Panc1 (cell line): ENCODE measurements at regions not wholly inside any gene's neighbourhood (a gene's known extent, or its start where the extent isn't known, plus 50 kb on each side); places are given as distances from the start of the nearest gene placed in this dataset.

Experiments used
- ATAC-seq: fragments of 200-7000 bp; cut with Tn5 transposase; 2 replicates; pipeline ENCODE4 v1.9.1; 2020; ENCODE audit warnings: mild to moderate bottlenecking, moderate library complexity
- BruUV-seq: library from RNA; stranded (reverse); fragments of 400-500 nt; replicated peaks from 2 replicates; lab custom pipeline; 2021; lab: Mats Ljungman, UMichigan
- CTCF ChIA-PET: fragments of 300-600 bp; sonication (Branson Sonifier 250); formaldehyde crosslinking; loops from one replicate; lab custom pipeline; 2022; ENCODE audit warnings: antibody characterized with exemption; lab: Charles Lee
- POLR2A ChIA-PET: fragments of 300-600 bp; sonication (Branson Sonifier 250); formaldehyde crosslinking; loops from one replicate; lab custom pipeline; 2022; ENCODE audit warnings: antibody characterized with exemption; lab: Charles Lee
- DNase-seq: peaks from one replicate; pipeline ENCODE4 v3.0.0-alpha.2; 2010; ENCODE audit warnings: low read depth, low spot score
- H3K27ac ChIP-seq: 2 replicates; pipeline ENCODE4 v1.5.1; 2011; ENCODE audit warnings: mild to moderate bottlenecking, low read length, inconsistent platforms
- H3K27me3 ChIP-seq: fragments of 200-500 bp; sonication (Bioruptor generic); 2 replicates; pipeline ENCODE4 v1.6.0; 2014; ENCODE audit warnings: low read length, inconsistent platforms; ENCODE audit not compliant: control insufficient read depth, insufficient read depth
- H3K36me3 ChIP-seq: fragments of 200-500 bp; sonication (Bioruptor generic); 2 replicates; pipeline ENCODE4 v1.5.1; 2014; ENCODE audit warnings: inconsistent platforms, mild to moderate bottlenecking, low read length, moderate library complexity; ENCODE audit not compliant: control insufficient read depth, insufficient read depth
- H3K4me1 ChIP-seq: 2 replicates; pipeline ENCODE4 v1.5.1; 2011; ENCODE audit warnings: inconsistent platforms, mild to moderate bottlenecking, low read length, moderate library complexity; ENCODE audit not compliant: control insufficient read depth, insufficient read depth
- H3K4me3 ChIP-seq, 2 experiments: 2 replicates each; pipeline ENCODE4 v1.5.1; 2011 to 2012; ENCODE audit warnings: low read depth in 2 of 2, low read length in 2 of 2, mild to moderate bottlenecking in 2 of 2, inconsistent platforms in 1 of 2, moderate library complexity in 1 of 2
- H3K9me3 ChIP-seq: fragments of 200-500 bp; sonication (Bioruptor generic); 2 replicates; pipeline ENCODE4 v1.5.1; 2014; ENCODE audit warnings: low read depth, mild to moderate bottlenecking, inconsistent platforms, low read length, moderate library complexity; ENCODE audit not compliant: control insufficient read depth, insufficient read depth
- POLR2AphosphoS5 ChIP-seq: IDR thresholded peaks from 2 replicates; pipeline ENCODE4 v1.6.1; 2012; ENCODE audit warnings: mild to moderate bottlenecking, low read depth, low read length, moderate library complexity
- SIN3A ChIP-seq: IDR thresholded peaks from 2 replicates; pipeline ENCODE4 v1.6.1; 2012; ENCODE audit warnings: low read depth, mild to moderate bottlenecking, low read length, moderate library complexity, borderline replicate concordance; ENCODE audit not compliant: insufficient read depth
- TCF7L2 ChIP-seq: IDR thresholded peaks from 2 replicates; pipeline ENCODE4 v1.6.1; 2011; ENCODE audit warnings: mild to moderate bottlenecking, low read depth, low read length, inconsistent platforms
- in situ Hi-C: cut with HindIII; loops from 2 replicates; pipeline ENCODE4 v1.10.0; 2016; ENCODE audit warnings: low sequenced_read_pairs, low pct_unique_long_range_greater_than_20kb
- intact Hi-C: fragments of 100-400 bp; cut with micrococcal nuclease; formaldehyde crosslinking; loops from one replicate; pipeline ENCODE4 v1.10.0; 2022; ENCODE audit not compliant: unreplicated experiment
- TF ChIP-seq, protein P1 (sequence below), 2 experiments: IDR thresholded peaks; 2 replicates each; pipeline ENCODE4 v1.6.1; 2011 to 2012; ENCODE audit warnings: low read depth in 2 of 2, control low read depth in 1 of 2, low read length in 1 of 2, mild to moderate bottlenecking in 1 of 2, moderate library complexity in 1 of 2; ENCODE audit not compliant: insufficient read depth in 1 of 2
- TF ChIP-seq, protein P2 (sequence below): fragments of 450-650 bp; IDR thresholded peaks from 2 replicates; pipeline ENCODE4 v1.5.1; 2017; ENCODE audit warnings: mild to moderate bottlenecking

- CTCF ChIA-PET = no interaction called here
- no peaks in the 10 kb centered on the region for H3K4me1 ChIP-seq
- intact Hi-C loops (no loop called here), in situ Hi-C loops (no loop called here)
- DNase-seq (no peak), ATAC-seq (no peak)
- no peaks in the 10 kb centered on the region for H3K9me3 ChIP-seq
- POLR2A ChIA-PET = no interaction called here
- no TSS peak for BruUV-seq
- H3K36me3 ChIP-seq = no peaks in the 10 kb centered on the region
- no peaks in the 10 kb centered on the region for H3K27me3 ChIP-seq
- H3K27ac ChIP-seq = no peak overlapping the region
- no peak overlapping the region for H3K4me3 ChIP-seq
- TF ChIP-seq POLR2AphosphoS5 (no peak), SIN3A (no peak), TCF7L2 (no peak)
- TF ChIP-seq, protein P1, sequence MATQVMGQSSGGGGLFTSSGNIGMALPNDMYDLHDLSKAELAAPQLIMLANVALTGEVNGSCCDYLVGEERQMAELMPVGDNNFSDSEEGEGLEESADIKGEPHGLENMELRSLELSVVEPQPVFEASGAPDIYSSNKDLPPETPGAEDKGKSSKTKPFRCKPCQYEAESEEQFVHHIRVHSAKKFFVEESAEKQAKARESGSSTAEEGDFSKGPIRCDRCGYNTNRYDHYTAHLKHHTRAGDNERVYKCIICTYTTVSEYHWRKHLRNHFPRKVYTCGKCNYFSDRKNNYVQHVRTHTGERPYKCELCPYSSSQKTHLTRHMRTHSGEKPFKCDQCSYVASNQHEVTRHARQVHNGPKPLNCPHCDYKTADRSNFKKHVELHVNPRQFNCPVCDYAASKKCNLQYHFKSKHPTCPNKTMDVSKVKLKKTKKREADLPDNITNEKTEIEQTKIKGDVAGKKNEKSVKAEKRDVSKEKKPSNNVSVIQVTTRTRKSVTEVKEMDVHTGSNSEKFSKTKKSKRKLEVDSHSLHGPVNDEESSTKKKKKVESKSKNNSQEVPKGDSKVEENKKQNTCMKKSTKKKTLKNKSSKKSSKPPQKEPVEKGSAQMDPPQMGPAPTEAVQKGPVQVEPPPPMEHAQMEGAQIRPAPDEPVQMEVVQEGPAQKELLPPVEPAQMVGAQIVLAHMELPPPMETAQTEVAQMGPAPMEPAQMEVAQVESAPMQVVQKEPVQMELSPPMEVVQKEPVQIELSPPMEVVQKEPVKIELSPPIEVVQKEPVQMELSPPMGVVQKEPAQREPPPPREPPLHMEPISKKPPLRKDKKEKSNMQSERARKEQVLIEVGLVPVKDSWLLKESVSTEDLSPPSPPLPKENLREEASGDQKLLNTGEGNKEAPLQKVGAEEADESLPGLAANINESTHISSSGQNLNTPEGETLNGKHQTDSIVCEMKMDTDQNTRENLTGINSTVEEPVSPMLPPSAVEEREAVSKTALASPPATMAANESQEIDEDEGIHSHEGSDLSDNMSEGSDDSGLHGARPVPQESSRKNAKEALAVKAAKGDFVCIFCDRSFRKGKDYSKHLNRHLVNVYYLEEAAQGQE (IDR thresholded peaks at IDR 0.05; ENCODE audit: insufficient read depth in 1 of 2, low read depth in 2 of 2, low read length in 1 of 2) = no peak
- TF ChIP-seq, protein P2, sequence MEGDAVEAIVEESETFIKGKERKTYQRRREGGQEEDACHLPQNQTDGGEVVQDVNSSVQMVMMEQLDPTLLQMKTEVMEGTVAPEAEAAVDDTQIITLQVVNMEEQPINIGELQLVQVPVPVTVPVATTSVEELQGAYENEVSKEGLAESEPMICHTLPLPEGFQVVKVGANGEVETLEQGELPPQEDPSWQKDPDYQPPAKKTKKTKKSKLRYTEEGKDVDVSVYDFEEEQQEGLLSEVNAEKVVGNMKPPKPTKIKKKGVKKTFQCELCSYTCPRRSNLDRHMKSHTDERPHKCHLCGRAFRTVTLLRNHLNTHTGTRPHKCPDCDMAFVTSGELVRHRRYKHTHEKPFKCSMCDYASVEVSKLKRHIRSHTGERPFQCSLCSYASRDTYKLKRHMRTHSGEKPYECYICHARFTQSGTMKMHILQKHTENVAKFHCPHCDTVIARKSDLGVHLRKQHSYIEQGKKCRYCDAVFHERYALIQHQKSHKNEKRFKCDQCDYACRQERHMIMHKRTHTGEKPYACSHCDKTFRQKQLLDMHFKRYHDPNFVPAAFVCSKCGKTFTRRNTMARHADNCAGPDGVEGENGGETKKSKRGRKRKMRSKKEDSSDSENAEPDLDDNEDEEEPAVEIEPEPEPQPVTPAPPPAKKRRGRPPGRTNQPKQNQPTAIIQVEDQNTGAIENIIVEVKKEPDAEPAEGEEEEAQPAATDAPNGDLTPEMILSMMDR = no peak
These were observed 108.9 kb upstream of the ITGA4 start for GRCh38 chr2:181348107-181348837.

DNA sequence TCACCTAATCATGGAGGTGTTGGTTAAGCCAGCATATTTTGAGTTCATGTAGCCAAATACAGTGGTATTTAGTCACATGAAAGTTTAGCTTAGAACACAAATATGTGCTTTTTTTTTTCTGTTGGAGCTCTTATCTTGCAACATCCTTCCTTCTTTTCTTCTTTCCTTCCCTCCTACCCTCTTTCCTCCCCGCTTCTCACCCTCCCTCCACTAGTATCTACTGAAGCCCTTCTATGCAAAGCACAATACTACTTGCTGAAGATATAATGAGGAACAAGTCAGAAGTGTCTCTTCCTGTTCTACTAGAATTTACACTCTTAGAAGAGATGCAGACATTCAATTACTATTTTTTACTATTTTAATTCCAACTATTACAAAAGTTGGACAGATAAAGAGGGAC, 105.0 kb upstream of the ITGA4 start:
- Histone ChIP-seq H3K27me3 (no peaks in the 10 kb centered on the region), H3K9me3 (no peaks in the 10 kb centered on the region), H3K4me3 (no peak overlapping the region), H3K4me1 (no peaks in the 10 kb centered on the region), H3K27ac (no peak overlapping the region), H3K36me3 (no peaks in the 10 kb centered on the region)
- DNase-seq (no peak), ATAC-seq (no peak)
- no TSS peak for BruUV-seq
- TF ChIP-seq TCF7L2 = no peak
- TF ChIP-seq, protein P1 (IDR thresholded peaks at IDR 0.05; ENCODE audit: insufficient read depth in 1 of 2, low read depth in 2 of 2, low read length in 1 of 2) = no peak
- TF ChIP-seq SIN3A = no peak
- no peak for TF ChIP-seq POLR2AphosphoS5
- TF ChIP-seq, protein P2 = no peak
- in situ Hi-C loops (no loop called here), intact Hi-C loops (no loop called here)
- ChIA-PET POLR2A (no interaction called here), CTCF (no interaction called here)
